ENCODE measurements at regions not wholly inside any gene's neighbourhood (a gene's known extent, or its start where the extent isn't known, plus 50 kb on each side); places are given as distances from the start of the nearest gene placed in this dataset.
"Not testable (repeated sequence)": the region's sequence is repeated elsewhere in the genome, so short reads cannot be mapped to it uniquely, and the experiment has no call there.

- DNase-seq: no peak
- in situ Hi-C loops (cut with MboI; ENCODE audit: low pct_unique_long_range_greater_than_20kb, low sequenced_read_pairs): no loop called here
These were observed 522.6 kb upstream of the AMELY start for GRCh38 chrY:7433817-7434809.

DNA sequence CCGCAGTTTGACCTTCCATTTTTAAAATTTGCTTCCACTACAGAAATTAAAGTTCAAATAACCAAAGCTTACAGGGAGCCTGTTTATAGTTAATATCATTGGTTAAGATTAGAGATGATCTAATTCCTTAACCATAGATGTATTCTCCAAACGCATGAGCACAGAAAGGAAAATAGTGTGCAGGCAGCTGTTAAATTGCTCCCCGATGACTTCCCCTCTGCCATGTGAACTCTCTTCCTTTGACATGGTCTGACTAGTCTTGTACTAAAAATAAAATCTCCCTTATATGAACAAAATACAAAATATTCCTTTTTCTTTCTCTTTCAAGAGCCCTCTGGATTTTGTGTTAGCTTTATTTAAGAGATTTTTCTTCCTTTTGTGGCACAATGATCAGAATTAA, 507.6 kb upstream of the AMELY start:
- in situ Hi-C loops (cut with MboI; ENCODE audit: low pct_unique_long_range_greater_than_20kb, low sequenced_read_pairs): no loop called here
- no peak for DNase-seq

GRCh38 chrY:7417946-7418345, 506.4 kb upstream of the AMELY start:
- in situ Hi-C loops (cut with MboI; ENCODE audit: low pct_unique_long_range_greater_than_20kb, low sequenced_read_pairs): no loop called here
- DNase-seq: no peak

- no peak for DNase-seq
- in situ Hi-C loops (cut with MboI; ENCODE audit: low pct_unique_long_range_greater_than_20kb, low sequenced_read_pairs): no loop called here
These were observed 504.9 kb upstream of the AMELY start for GRCh38 chrY:7416406-7416805.

GRCh38 chrY:7415157-7415633, 503.6 kb upstream of the AMELY start:
- DNase-seq: no peak
- in situ Hi-C loops (cut with MboI; ENCODE audit: low pct_unique_long_range_greater_than_20kb, low sequenced_read_pairs): no loop called here

DNA sequence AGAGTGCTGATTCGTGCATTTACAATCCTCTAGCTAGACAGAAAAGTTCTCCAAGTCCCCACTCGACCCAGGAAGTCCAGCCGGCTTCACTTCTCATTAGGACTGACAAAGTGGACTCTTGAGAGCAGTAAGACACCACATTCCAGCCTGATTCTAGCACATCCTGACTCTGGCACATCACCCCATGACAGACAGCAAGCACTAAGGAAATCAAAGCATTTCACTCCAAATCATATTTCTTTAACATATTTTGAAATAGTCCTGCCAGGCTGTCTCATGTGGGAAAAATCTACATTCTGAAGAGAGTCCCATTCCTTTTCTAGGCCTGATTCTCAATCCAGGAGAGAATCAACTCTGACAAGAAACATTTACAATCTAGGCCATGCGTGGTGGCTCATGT, 478.5 kb upstream of the AMELY start:
- no peak for DNase-seq
- in situ Hi-C loops (cut with MboI; ENCODE audit: low pct_unique_long_range_greater_than_20kb, low sequenced_read_pairs): no loop called here

- no peak for DNase-seq
- in situ Hi-C loops (cut with MboI; ENCODE audit: low pct_unique_long_range_greater_than_20kb, low sequenced_read_pairs): no loop called here
These were observed 471.4 kb upstream of the AMELY start for GRCh38 chrY:7382988-7383387.

DNA sequence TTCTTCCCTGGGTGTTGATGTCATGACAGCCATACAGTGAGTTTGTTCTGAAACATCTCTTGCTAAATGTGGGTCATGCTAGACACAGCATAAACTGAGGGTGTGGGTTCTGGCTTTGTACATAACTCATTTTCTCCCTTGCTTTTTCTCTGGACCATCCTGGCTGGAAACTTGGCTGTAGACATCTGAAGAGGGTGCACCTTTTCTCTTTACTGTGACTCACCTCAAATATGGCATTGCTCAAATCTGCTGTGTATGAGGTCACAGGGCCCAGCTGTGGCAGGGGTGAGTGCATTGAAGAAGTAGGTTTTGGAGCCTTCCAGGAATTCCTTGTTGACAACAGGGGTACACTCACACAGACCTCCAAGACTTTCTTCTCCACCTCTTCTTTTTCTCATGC, 465.5 kb upstream of the AMELY start:
- no peak for DNase-seq
- in situ Hi-C loops (cut with MboI; ENCODE audit: low pct_unique_long_range_greater_than_20kb, low sequenced_read_pairs): no loop called here

- in situ Hi-C loops (cut with MboI; ENCODE audit: low pct_unique_long_range_greater_than_20kb, low sequenced_read_pairs): not testable (repeated sequence)
These were observed 462.9 kb upstream of the AMELY start for GRCh38 chrY:7374485-7374884.

DNA sequence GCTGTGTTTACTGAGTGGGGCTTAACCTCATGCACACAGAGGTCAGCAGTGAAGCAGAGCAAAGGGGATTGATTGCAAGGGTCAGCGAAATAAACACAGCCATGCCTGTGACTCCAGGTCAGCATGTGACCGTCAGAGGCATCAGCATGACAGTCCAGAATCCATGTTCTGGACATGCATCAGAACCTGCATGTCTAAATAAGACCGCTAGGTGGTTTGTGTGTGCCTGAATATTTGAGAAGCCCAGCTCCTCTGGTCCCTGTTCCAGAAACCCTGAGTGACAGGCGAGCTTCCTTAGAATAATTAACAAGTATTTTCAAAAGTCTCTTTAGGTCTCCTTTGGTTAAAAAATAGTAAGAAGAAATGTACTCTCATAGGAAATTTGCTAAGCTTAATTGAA, 460.4 kb upstream of the AMELY start:
- in situ Hi-C loops (cut with MboI; ENCODE audit: low pct_unique_long_range_greater_than_20kb, low sequenced_read_pairs); DNase-seq: not testable (repeated sequence)

More at GRCh38 chrY:7374485-7374884, 462.9 kb upstream of the AMELY start:
- not testable (repeated sequence) for DNase-seq

DNA sequence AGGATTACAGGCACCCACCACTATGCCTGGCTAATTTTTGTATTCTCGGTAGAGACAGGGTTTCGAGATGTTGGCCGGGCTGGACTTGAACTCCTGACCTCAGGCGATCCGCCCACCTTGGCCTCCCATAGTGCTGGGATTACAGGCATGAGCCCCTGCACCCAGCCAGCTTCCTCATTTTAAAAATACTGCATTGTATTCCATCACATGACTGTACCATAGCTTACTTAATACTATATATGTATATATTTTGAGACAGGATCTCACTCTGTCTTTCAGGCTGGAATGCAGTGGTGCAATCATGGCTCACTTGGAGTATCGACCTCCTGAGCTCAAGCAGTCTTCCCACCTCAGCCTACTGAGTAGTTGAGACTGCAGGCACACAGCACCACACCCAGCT, 459.5 kb upstream of the AMELY start:
- in situ Hi-C loops (cut with MboI; ENCODE audit: low pct_unique_long_range_greater_than_20kb, low sequenced_read_pairs): not testable (repeated sequence)

GRCh38 chrY:7359520-7359919, 448.0 kb upstream of the AMELY start:
- DNase-seq: no peak
- in situ Hi-C loops (cut with MboI; ENCODE audit: low pct_unique_long_range_greater_than_20kb, low sequenced_read_pairs): no loop called here

More for the DNA sequence above, 459.5 kb upstream of the AMELY start:
- DNase-seq: not testable (repeated sequence)

DNA sequence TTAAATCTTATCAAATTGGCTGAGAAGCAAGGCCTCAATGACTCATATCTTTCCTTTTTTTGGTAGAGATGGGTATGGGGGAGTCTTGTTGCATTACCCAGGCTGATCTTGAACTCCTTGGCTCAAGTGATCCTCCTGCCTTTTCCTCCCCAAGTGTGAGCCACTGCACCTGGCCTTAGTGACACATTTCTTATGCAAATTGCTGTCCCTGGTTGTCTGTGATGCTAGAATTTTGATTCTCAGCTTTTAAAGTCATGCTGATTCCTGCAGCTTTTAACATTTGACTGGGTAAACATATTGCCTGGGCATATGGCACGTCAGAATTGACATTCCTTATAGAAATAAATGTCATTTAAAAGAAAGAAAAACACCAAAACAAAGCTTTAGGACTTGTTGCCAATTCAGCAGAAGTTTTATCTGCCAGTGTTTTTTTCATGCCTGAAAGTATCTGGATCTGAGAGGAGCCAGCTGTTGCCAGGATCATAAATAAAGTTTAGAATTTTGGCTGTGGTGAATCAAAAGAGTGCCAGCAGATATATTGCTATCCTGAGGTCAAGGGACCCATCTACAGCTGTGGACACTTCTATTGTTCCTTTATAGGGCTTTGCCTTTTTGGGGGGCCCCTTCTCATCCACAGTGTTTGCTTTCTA, 446.7 kb upstream of the AMELY start:
- no peak for DNase-seq
- in situ Hi-C loops (cut with MboI; ENCODE audit: low pct_unique_long_range_greater_than_20kb, low sequenced_read_pairs): no loop called here

- DNase-seq; in situ Hi-C loops (cut with MboI; ENCODE audit: low pct_unique_long_range_greater_than_20kb, low sequenced_read_pairs): not testable (repeated sequence)
These were observed 444.3 kb upstream of the AMELY start for GRCh38 chrY:7355891-7356290.

GRCh38 chrY:7344661-7345060, 433.1 kb upstream of the AMELY start:
- in situ Hi-C loops (cut with MboI; ENCODE audit: low pct_unique_long_range_greater_than_20kb, low sequenced_read_pairs): no loop called here

GRCh38 chrY:7343261-7343660, 431.7 kb upstream of the AMELY start:
- in situ Hi-C loops (cut with MboI; ENCODE audit: low pct_unique_long_range_greater_than_20kb, low sequenced_read_pairs): no loop called here
- DNase-seq: no peak

More at GRCh38 chrY:7344661-7345060, 433.1 kb upstream of the AMELY start:
- DNase-seq: peak; percentile 69

DNA sequence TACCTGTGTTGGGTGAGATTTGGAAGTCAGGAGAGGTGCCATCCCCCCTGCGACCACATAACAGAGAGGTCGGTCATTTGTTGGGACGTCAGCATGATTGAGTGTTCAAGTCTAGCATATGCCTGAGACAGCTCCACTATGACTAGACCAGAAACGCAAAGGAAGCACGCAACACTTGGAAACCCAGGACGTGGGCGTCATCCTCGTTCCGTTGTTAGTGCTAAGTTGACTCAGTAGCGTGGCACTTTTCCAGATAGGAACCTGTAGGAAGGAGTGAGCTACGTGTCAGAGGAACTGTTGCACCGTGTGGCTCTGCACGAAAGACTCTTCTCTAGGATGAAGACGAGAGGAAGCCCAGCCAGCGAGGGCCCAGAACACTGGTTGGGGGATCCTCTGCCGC, 431.2 kb upstream of the AMELY start:
- DNase-seq; in situ Hi-C loops (cut with MboI; ENCODE audit: low pct_unique_long_range_greater_than_20kb, low sequenced_read_pairs): not testable (repeated sequence)

GRCh38 chrY:7339391-7340087, 428.0 kb upstream of the AMELY start:
- in situ Hi-C loops (cut with MboI; ENCODE audit: low pct_unique_long_range_greater_than_20kb, low sequenced_read_pairs): no loop called here
- peak; percentile 28 for DNase-seq

GRCh38 chrY:7336023-7336873, 424.7 kb upstream of the AMELY start:
- in situ Hi-C loops (cut with MboI; ENCODE audit: low pct_unique_long_range_greater_than_20kb, low sequenced_read_pairs): no loop called here
- DNase-seq: no peak
